ENCODE measurements at regions not wholly inside any gene's neighbourhood (a gene's known extent, or its start where the extent isn't known, plus 50 kb on each side); places are given as distances from the start of the nearest gene placed in this dataset.

- TF ChIP-seq CTCF (conservative IDR thresholded peaks at IDR 0.05): no peak
These were observed 718.5 kb downstream of the SLITRK6 start for GRCh38 chr13:85080691-85081090.

GRCh38 chr13:85076343-85076742 is 722.9 kb downstream of the SLITRK6 start:
- no peak for TF ChIP-seq CTCF (conservative IDR thresholded peaks at IDR 0.05)
- H3K27ac ChIP-seq: no peak overlapping the region

More at GRCh38 chr13:85080691-85081090, 718.5 kb downstream of the SLITRK6 start:
- H3K27ac ChIP-seq: no peak overlapping the region

DNA sequence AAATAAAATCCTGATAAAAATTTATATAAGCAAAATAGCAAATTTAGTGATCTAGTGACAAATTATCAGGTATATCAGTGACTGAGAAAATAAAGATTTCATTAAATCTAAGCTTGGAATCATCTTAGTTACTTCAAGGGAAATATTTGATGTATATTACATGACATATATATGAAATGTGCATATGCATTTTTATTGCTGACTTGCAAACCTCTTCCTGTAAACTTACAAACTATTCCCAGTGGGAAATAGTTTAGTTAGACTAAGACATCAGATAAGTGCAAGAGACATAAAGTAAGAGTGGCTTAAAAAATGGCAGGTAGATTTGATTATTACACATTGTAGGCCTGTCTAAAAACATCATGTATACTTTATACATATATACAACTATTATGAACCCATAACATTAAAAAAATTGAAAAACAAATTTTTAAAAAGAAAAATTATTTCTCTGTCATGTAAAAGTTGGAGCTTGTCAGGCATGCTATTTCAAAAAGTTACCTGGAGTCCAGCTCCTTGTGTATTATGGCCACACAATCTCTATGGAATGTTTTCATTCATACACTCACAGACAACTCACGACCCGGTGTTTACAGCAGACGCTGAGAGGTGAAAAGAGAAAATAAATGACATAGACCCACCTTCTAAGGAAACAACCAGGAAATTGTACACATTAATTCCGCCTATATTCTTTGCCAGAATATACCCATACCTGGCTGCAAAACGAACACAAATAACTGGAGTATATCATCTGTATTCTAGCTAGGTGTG is 724.5 kb downstream of the SLITRK6 start:
- no peak for TF ChIP-seq CTCF (conservative IDR thresholded peaks at IDR 0.05)
- H3K27ac ChIP-seq: no peak overlapping the region

DNA sequence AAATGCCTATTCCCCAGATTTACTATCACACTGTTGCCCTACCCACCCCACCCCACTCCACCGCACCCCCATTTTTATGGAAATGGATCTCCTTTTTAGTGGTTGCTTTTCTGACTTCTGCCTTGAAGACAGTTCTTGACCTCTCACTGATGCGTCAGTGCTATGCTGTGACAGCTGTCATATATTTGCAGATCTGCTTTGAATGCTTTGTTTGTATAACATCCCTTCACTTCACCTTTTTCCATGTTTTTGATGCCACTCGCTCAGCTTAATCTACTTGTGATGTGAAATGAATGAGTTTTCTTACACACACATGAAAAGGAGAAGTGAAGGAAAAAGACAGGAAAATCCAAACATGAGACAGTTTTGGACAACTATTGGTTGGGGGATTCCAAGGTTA is 731.0 kb downstream of the SLITRK6 start:
- TF ChIP-seq CTCF (conservative IDR thresholded peaks at IDR 0.05): no peak
- H3K27ac ChIP-seq: no peak overlapping the region

- H3K27ac ChIP-seq: no peak overlapping the region
- TF ChIP-seq CTCF (conservative IDR thresholded peaks at IDR 0.05): no peak
These were observed 759.0 kb downstream of the SLITRK6 start for GRCh38 chr13:85040215-85040614.

DNA sequence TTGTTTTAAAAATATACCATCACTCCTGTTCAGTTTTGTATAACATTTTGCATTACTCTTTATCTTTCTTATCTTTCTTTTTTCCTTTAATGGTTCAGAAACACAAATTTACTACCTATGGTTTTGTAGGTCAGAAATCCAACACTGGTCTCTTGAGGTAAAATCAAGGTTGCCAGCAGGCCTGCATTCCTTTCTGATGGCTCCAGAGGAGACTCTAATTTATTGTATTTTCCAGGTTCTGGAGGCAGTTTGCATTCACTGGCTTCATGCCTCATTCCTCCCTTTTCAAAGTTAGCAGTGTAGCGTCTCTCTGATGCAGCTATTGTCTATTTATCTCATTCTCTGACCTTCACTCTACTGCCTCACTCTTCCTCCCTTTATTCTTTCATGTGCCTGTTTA is 767.4 kb downstream of the SLITRK6 start:
- no peak overlapping the region for H3K27ac ChIP-seq
- TF ChIP-seq CTCF (conservative IDR thresholded peaks at IDR 0.05): no peak

GRCh38 chr13:85028035-85028434 is 771.2 kb downstream of the SLITRK6 start:
- TF ChIP-seq CTCF (conservative IDR thresholded peaks at IDR 0.05): no peak
- no peak overlapping the region for H3K27ac ChIP-seq

Data from VCaP (cell line).